Esophagus muscularis mucosa (tissue), 4 donors: ENCODE measurements at regions not wholly inside any gene's neighbourhood (a gene's known extent, or its start where the extent isn't known, plus 50 kb on each side); places are given as distances from the start of the nearest gene placed in this dataset.

ENCODE experiments used
- DNase-seq: peaks from one replicate; pipeline ENCODE4 v3.0.0-alpha.2; 2017; ENCODE audit errors: extremely low spot score
- H3K27ac ChIP-seq, 4 donors: fragments of 200-600 bp; sonication (generic); replicated peaks in 1 of 4; 1 replicate in 3 of 4; 2 replicates in 1 of 4; pipeline ENCODE4 v1.5.1; 2016 to 2019; ENCODE audit warnings: mild to moderate bottlenecking in 1 of 4
- H3K27me3 ChIP-seq, 4 donors: fragments of 200-600 bp; sonication (generic); one replicate each; pipeline versions ENCODE4 v1.5.1 to v1.6.0; 2016 to 2019
- H3K36me3 ChIP-seq, 4 donors: fragments of 200-600 bp; sonication (generic); one replicate each; pipeline ENCODE4 v1.5.1; 2016 to 2019
- H3K4me1 ChIP-seq, 4 donors: fragments of 200-600 bp; sonication (generic); one replicate each; pipeline ENCODE4 v1.5.1; 2016 to 2019
- H3K4me3 ChIP-seq, 4 donors: fragments of 200-600 bp; sonication (generic); 1 replicate in 2 of 4; 2 replicates in 2 of 4; pipeline ENCODE4 v1.5.1; 2016 to 2019; ENCODE audit warnings: mild to moderate bottlenecking in 4 of 4, moderate library complexity in 1 of 4
- H3K9me3 ChIP-seq, 4 donors: fragments of 200-600 bp; sonication (generic); 1 replicate in 3 of 4; 2 replicates in 1 of 4; pipeline ENCODE4 v1.5.1; 2016 to 2019
- CTCF ChIP-seq, 3 experiments: fragments of 200-600 bp in 2 of 3; fragments of 450-650 bp in 1 of 3; sonication (generic) in 2 of 3; IDR thresholded peaks; one replicate each; pipeline ENCODE4 v1.5.1; 2017 to 2019; ENCODE audit warnings: antibody characterized with exemption in 3 of 3, mild to moderate bottlenecking in 2 of 3, moderate library complexity in 1 of 3
- EP300 ChIP-seq: sonication (generic); formaldehyde crosslinking; IDR thresholded peaks from one replicate; pipeline ENCODE4 v1.6.1; 2017; ENCODE audit warnings: antibody characterized with exemption
- POLR2A ChIP-seq: fragments of 450-650 bp; IDR thresholded peaks from one replicate; pipeline ENCODE4 v1.6.1; 2017; ENCODE audit warnings: antibody characterized with exemption, moderate library complexity, mild to moderate bottlenecking, low read depth
- POLR2AphosphoS5 ChIP-seq, 2 donors: sonication (generic); formaldehyde crosslinking; IDR thresholded peaks; one replicate each; pipeline ENCODE4 v1.6.1; 2017; ENCODE audit warnings: antibody characterized with exemption in 2 of 2
- WGBS: methylation state at CpG from one replicate; pipeline ENCODE4 v1.1.5; 2018; 5-methylcytosine and 5-hydroxymethylcytosine counted together
- intact Hi-C: fragments of 100-400 bp; cut with DNase I; formaldehyde crosslinking; loops from one replicate; pipeline ENCODE4 v1.15.1; 2023

GRCh38 chr9:78963911-78964310 lies 607.9 kb upstream of the TLE4 start:
- intact Hi-C loops = no loop called here
- TF ChIP-seq POLR2AphosphoS5 (IDR thresholded peaks at IDR 0.05) = no peak
- TF ChIP-seq POLR2A = no peak
- no peak for TF ChIP-seq CTCF (IDR thresholded peaks at IDR 0.05)
- TF ChIP-seq EP300 = no peak
- Histone ChIP-seq H3K27ac (no peak overlapping the region), H3K4me3 (no peak overlapping the region), H3K4me1 (no peaks in the 10 kb centered on the region), H3K9me3 (peaks cover 0 to 14% (median 5%) of the 10 kb centered on the region in 4 donors), H3K36me3 (no peaks in the 10 kb centered on the region), H3K27me3 (no peaks in the 10 kb centered on the region)
- DNase-seq = no peak

DNA sequence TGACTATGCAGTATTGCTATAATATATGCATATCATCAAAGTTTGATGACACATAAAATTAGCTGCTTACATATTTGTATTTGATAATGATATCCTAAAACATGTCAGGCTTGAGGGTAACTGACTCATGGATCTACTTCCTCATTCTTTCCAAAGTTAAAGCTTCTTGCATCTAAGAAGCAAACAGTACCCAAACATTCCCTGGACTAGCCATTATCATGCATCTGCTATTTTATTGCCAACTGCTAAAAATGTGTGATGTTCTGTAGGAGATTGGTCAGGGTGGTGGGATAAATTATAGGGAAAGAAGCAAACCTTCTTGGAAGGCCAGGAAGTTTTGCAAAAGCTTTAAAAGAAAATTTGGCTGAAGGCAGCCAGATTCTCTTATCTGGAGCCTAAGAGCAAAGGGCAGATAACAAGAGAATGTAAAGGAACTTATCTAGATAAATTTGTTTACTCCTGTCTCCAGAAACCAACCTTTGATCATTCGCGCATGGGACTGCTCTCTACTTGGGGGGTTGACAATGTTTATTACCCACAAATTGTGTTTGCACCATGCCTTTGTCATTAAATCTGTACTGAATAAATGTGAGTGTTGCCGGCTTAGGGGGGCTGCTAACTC lies 604.1 kb upstream of the TLE4 start:
- H3K27ac ChIP-seq = no peak overlapping the region
- no peaks in the 10 kb centered on the region for H3K9me3 ChIP-seq
- no peak for DNase-seq
- no peaks in the 10 kb centered on the region for H3K36me3 ChIP-seq
- no peaks in the 10 kb centered on the region for H3K27me3 ChIP-seq
- intact Hi-C loops = no loop called here
- no peaks in the 10 kb centered on the region for H3K4me1 ChIP-seq
- 91% methylated on average over 3 of the region's 3 CpGs for WGBS
- no peak overlapping the region for H3K4me3 ChIP-seq
- TF ChIP-seq POLR2A = no peak
- TF ChIP-seq CTCF (IDR thresholded peaks at IDR 0.05) = no peak
- TF ChIP-seq EP300 = no peak
- TF ChIP-seq POLR2AphosphoS5 (IDR thresholded peaks at IDR 0.05) = no peak

- intact Hi-C loops = no loop called here
- WGBS = 84% methylated on average over 2 of the region's 2 CpGs
- Histone ChIP-seq H3K4me3 (no peak overlapping the region), H3K36me3 (no peaks in the 10 kb centered on the region), H3K27me3 (no peaks in the 10 kb centered on the region), H3K4me1 (no peaks in the 10 kb centered on the region), H3K27ac (no peak overlapping the region), H3K9me3 (no peaks in the 10 kb centered on the region)
- no peak for DNase-seq
- TF ChIP-seq POLR2A (no peak), CTCF (IDR thresholded peaks at IDR 0.05) (no peak), EP300 (no peak), POLR2AphosphoS5 (IDR thresholded peaks at IDR 0.05) (no peak)
These were observed 601.4 kb upstream of the TLE4 start for GRCh38 chr9:78970375-78970774.

GRCh38 chr9:78971540-78971939 lies 600.2 kb upstream of the TLE4 start:
- Histone ChIP-seq H3K27ac (no peak overlapping the region), H3K27me3 (no peaks in the 10 kb centered on the region), H3K9me3 (no peaks in the 10 kb centered on the region), H3K36me3 (no peaks in the 10 kb centered on the region), H3K4me3 (no peak overlapping the region), H3K4me1 (no peaks in the 10 kb centered on the region)
- 15% methylated on average over 4 of the region's 4 CpGs for WGBS
- no peak for TF ChIP-seq POLR2A
- TF ChIP-seq POLR2AphosphoS5 (IDR thresholded peaks at IDR 0.05) = no peak
- TF ChIP-seq CTCF (IDR thresholded peaks at IDR 0.05) = no peak
- no peak for TF ChIP-seq EP300
- intact Hi-C loops = no loop called here
- DNase-seq = no peak
